Cardiac muscle cell (in vitro differentiated cells and primary cell): ENCODE measurements at regions not wholly inside any gene's neighbourhood (a gene's known extent, or its start where the extent isn't known, plus 50 kb on each side); places are given as distances from the start of the nearest gene placed in this dataset.

Source experiments
- DNase-seq, 2 donors: peaks; one replicate each; pipeline versions ENCODE4 v3.0.0 to v3.0.0-alpha.2; 2010 to 2017; ENCODE audit warnings: low read depth in 1 of 2, low spot score in 1 of 2
- H3K27ac ChIP-seq: fragments of 200-600 bp; sonication (generic); 2 replicates; pipeline ENCODE4 v1.5.1; 2016
- H3K27me3 ChIP-seq: fragments of 200-600 bp; sonication (generic); 2 replicates; pipeline ENCODE4 v1.6.0; 2016; ENCODE audit warnings: control low read depth
- H3K36me3 ChIP-seq: fragments of 200-600 bp; sonication (generic); 2 replicates; pipeline ENCODE4 v1.5.1; 2016; ENCODE audit warnings: control low read depth
- H3K4me1 ChIP-seq: fragments of 200-600 bp; sonication (generic); 2 replicates; pipeline ENCODE4 v1.8.1; 2017; ENCODE audit warnings: low read depth, mild to moderate bottlenecking, mixed run types
- H3K4me3 ChIP-seq: fragments of 200-600 bp; sonication (generic); 2 replicates; pipeline ENCODE4 v1.5.1; 2016; ENCODE audit warnings: mild to moderate bottlenecking
- H3K9me3 ChIP-seq: fragments of 200-600 bp; sonication (generic); 2 replicates; pipeline ENCODE4 v1.5.1; 2017; ENCODE audit warnings: low read depth, mild to moderate bottlenecking, control low read depth
- CTCF ChIP-seq: IDR thresholded peaks from 2 replicates; pipeline ENCODE4 v1.5.1; 2012; ENCODE audit warnings: low read depth, mild to moderate bottlenecking, low read length

DNA sequence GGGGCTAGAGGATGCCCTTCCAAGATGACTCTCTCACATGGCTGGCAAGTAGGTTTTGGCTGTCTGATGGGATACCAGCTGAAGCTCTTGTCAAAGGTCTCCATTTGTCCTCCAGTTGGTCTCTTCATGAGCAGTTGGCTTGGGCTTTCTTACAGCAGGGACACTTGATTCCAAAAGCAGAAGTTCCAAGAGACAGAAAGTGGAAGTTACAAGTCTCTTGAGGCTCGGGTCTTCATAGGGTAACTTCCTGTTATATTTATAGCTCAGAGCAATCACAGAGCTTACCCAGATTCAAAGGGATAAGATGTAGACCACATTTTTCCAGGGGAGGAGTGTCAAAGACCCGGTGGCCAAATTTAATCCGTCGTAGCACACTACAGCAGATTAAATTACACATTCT lies 440.0 kb downstream of the RFC3 start:
- Histone ChIP-seq H3K4me3 (no peak overlapping the region), H3K27me3 (no peaks in the 10 kb centered on the region), H3K36me3 (no peaks in the 10 kb centered on the region), H3K27ac (no peak overlapping the region), H3K9me3 (no peaks in the 10 kb centered on the region), H3K4me1 (peaks cover 4% of the 10 kb centered on the region)
- no peak for TF ChIP-seq CTCF
- DNase-seq = no peak

- Histone ChIP-seq H3K9me3 (no peaks in the 10 kb centered on the region), H3K4me3 (no peak overlapping the region), H3K27me3 (no peaks in the 10 kb centered on the region), H3K36me3 (no peaks in the 10 kb centered on the region), H3K27ac (no peak overlapping the region), H3K4me1 (peaks cover 4% of the 10 kb centered on the region)
- no peak for TF ChIP-seq CTCF
- DNase-seq = no peak
Observed at GRCh38 chr13:34258646-34259386, 440.9 kb downstream of the RFC3 start.

- no peaks in the 10 kb centered on the region for H3K9me3 ChIP-seq
- no peaks in the 10 kb centered on the region for H3K27me3 ChIP-seq
- no peak for TF ChIP-seq CTCF
- H3K4me3 ChIP-seq = no peak overlapping the region
- H3K4me1 ChIP-seq = peaks cover 4% of the 10 kb centered on the region
- no peak overlapping the region for H3K27ac ChIP-seq
- H3K36me3 ChIP-seq = no peaks in the 10 kb centered on the region
- no peak for DNase-seq
Observed at GRCh38 chr13:34263681-34264080, 445.7 kb downstream of the RFC3 start.

- no peak for DNase-seq
- TF ChIP-seq CTCF = no peak
- Histone ChIP-seq H3K27me3 (no peaks in the 10 kb centered on the region), H3K4me1 (no peaks in the 10 kb centered on the region), H3K9me3 (no peaks in the 10 kb centered on the region), H3K4me3 (no peak overlapping the region), H3K36me3 (no peaks in the 10 kb centered on the region), H3K27ac (no peak overlapping the region)
Observed at GRCh38 chr13:34265046-34265679, 447.2 kb downstream of the RFC3 start.

DNA sequence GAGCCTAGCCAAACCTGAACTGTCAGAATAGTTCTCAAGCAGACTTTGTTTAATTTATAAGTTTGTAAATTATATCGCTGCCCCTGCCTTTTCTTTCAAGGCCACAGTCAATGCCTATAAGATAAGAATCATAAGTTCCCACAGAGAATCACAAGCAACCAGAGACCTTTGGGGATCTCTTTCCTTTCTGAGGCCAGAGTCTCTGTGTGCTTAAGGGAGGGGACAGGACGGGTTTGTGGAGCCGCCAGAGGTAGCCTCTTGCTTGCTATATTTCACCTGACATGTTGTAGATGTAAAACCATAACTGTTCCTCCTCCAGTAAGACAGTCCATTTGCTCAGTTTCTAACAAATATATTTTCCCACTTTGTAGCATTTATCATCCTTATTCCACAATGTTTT lies 458.8 kb downstream of the RFC3 start:
- TF ChIP-seq CTCF = no peak
- no peaks in the 10 kb centered on the region for H3K4me1 ChIP-seq
- H3K27me3 ChIP-seq = no peaks in the 10 kb centered on the region
- H3K27ac ChIP-seq = no peak overlapping the region
- no peak overlapping the region for H3K4me3 ChIP-seq
- no peak for DNase-seq
- H3K9me3 ChIP-seq = no peaks in the 10 kb centered on the region
- no peaks in the 10 kb centered on the region for H3K36me3 ChIP-seq
